ENCODE measurements at regions not wholly inside any gene's neighbourhood (a gene's known extent, or its start where the extent isn't known, plus 50 kb on each side); places are given as distances from the start of the nearest gene placed in this dataset.

DNA sequence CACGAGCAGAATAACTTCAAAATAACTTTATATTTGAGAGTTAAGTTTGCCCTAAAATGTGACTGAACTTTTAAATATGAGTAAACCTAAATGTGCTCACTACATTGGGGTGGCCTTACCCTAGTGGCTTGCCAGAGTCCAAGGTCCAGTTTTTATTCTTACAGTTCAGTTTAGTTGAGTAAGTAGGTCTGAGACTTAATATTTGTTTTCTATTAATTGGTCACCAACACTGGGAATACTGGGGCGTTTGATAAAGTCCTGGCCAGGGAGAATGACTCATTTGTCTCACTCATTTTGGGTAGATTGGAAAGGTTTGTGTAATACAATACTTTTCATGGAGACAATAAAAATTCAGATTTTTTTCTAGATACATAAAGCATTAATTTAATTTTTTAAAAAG is 127.8 kb upstream of the SPATA13 start:
- POLR2A ChIA-PET = no interaction called here
- Mint-ChIP-seq H3K9me3 (no peaks in the 10 kb centered on the region), H3K4me1 (peaks cover 1% of the 10 kb centered on the region), H3K27me3 (peaks cover 30% of the 10 kb centered on the region), H3K4me3 (no peak overlapping the region), H3K36me3 (ENCODE audit: low read depth) (no peaks in the 10 kb centered on the region), H3K27ac (no peak overlapping the region)
- CTCF ChIA-PET = no interaction called here
- DNase-seq = no peak

DNA sequence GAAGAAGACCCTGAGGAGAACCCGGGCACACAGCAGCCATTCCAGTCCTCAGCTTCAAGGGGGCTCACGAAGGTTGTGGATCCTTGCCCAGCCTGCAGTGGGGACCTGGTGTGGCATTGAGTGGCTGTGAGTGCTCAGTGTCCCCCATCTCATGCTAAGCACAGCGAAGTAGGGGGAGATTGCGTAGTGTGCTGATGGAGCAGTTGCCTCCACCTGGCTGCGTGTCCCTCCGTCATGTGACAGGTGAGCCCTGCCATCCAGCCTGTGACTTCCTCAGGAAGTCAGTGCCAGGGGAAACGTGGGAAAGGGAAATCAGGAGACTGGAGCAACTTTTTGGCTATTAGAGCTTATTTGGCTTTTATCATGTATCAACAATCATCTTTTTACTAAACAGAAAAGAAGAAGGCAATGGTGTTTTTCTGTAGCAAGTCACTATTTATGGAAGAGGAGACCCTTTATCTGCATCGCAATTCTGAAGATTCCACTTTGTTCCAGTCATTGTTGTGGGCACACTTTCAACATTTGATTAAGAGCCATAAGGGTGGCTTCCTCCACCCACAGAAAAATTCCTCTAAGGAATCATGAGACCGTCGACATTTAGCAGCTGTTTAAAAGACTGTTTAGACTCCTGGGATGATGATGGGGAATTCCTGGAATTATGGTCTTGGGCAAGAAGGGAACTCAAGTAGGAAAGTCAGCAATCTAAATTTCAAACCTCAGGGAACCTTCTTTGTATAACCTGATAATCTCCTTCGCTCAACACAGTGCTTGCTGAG is 126.8 kb upstream of the SPATA13 start:
- H3K27ac Mint-ChIP-seq = no peak overlapping the region
- no peak for DNase-seq
- H3K4me1 Mint-ChIP-seq = peaks cover 9% of the 10 kb centered on the region
- peaks cover 24% of the 10 kb centered on the region for H3K27me3 Mint-ChIP-seq
- CTCF ChIA-PET = no interaction called here
- no peaks in the 10 kb centered on the region for H3K36me3 Mint-ChIP-seq (ENCODE audit: low read depth)
- POLR2A ChIA-PET = no interaction called here
- no peak overlapping the region for H3K4me3 Mint-ChIP-seq
- H3K9me3 Mint-ChIP-seq = no peaks in the 10 kb centered on the region

DNA sequence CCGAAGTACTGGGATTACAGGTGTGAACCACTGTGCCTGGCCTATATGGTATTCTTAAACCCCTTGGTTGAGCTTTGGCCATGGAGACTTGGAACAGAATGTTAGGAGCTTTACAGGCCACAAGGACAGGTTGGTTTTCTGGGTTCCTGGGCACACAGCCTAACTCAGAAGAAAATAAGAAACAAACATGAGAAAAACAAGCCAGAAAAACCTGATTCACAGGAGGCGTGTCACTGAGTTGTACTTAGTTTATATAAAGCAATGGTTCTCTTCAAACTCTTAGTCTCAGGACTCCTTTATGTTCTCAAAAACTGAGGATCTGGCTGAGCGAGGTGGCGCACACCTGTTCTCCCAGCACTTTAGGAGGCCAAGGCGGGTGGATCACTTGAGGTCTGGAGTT is 125.1 kb upstream of the SPATA13 start:
- H3K4me3 Mint-ChIP-seq = no peak overlapping the region
- H3K27ac Mint-ChIP-seq = no peak overlapping the region
- no peak for DNase-seq
- H3K9me3 Mint-ChIP-seq = no peaks in the 10 kb centered on the region
- peaks cover 25% of the 10 kb centered on the region for H3K4me1 Mint-ChIP-seq
- CTCF ChIA-PET = interaction anchor here (0.9 to 1.0 kb wide), 2 partner anchors 14 to 21 kb away, joined by 3 read pairs; no protein-coding TSS in a partner anchor
- no peaks in the 10 kb centered on the region for H3K36me3 Mint-ChIP-seq (ENCODE audit: low read depth)
- peaks cover 17% of the 10 kb centered on the region for H3K27me3 Mint-ChIP-seq
- POLR2A ChIA-PET = no interaction called here

DNA sequence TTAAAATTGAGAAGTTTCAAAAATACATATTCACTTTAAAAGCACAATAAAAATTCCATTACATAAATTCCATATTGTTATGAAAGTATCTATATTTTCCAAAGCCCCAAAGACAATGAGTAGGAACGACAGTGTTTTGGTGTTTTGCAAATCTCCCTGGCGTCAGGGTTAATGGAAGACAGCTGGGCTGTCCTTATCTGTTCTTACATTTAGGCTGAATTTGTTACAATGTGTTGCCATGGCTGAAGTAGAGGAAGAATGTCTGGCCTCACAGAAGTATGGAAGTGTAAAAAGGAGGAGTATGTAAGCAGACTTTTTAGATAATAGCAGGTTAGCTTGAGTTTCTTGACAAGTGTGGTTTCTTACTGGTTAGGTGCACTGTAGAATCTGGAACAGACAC is 124.4 kb upstream of the SPATA13 start:
- no peak overlapping the region for H3K27ac Mint-ChIP-seq
- H3K4me1 Mint-ChIP-seq = peaks cover 25% of the 10 kb centered on the region
- H3K36me3 Mint-ChIP-seq (ENCODE audit: low read depth) = no peaks in the 10 kb centered on the region
- H3K27me3 Mint-ChIP-seq = peaks cover 11% of the 10 kb centered on the region
- POLR2A ChIA-PET = no interaction called here
- CTCF ChIA-PET = interaction anchor here (0.9 to 1.3 kb wide), 3 partner anchors 8 to 20 kb away, joined by 3 read pairs; no protein-coding TSS in a partner anchor
- no peak overlapping the region for H3K4me3 Mint-ChIP-seq
- H3K9me3 Mint-ChIP-seq = no peaks in the 10 kb centered on the region
- DNase-seq = no peak

DNA sequence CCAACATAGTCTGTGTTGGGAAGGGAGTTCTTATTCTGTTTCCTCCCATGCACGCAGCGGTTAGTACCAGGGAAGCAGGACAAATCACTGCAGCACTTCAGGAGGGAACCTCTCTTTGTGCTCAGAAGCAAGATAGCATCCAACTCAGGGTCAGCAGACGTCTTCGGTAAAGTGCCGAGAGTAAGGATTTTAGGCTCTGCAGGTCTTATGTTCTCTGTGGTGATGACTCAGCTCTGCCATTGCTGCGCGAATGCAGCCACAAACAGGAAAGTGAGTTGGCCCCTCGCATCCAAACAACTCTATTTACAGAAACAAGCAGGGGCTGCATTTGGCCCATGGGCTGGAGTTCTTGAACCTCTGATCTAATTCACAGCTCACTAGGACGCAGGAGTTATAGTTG is 122.1 kb upstream of the SPATA13 start:
- Mint-ChIP-seq H3K36me3 (ENCODE audit: low read depth) (no peaks in the 10 kb centered on the region), H3K27me3 (no peaks in the 10 kb centered on the region), H3K4me3 (no peak overlapping the region), H3K4me1 (peaks cover 25% of the 10 kb centered on the region), H3K9me3 (no peaks in the 10 kb centered on the region), H3K27ac (no peak overlapping the region)
- CTCF ChIA-PET = interaction anchor here (2.3 kb wide), 1 partner anchor 13 kb away, joined by 5 read pairs; no protein-coding TSS in a partner anchor
- peak; percentile 67 for DNase-seq
- POLR2A ChIA-PET = interaction anchor here (0.8 kb wide), 1 partner anchor 59 kb away, joined by 3 read pairs; no protein-coding TSS in a partner anchor

DNA sequence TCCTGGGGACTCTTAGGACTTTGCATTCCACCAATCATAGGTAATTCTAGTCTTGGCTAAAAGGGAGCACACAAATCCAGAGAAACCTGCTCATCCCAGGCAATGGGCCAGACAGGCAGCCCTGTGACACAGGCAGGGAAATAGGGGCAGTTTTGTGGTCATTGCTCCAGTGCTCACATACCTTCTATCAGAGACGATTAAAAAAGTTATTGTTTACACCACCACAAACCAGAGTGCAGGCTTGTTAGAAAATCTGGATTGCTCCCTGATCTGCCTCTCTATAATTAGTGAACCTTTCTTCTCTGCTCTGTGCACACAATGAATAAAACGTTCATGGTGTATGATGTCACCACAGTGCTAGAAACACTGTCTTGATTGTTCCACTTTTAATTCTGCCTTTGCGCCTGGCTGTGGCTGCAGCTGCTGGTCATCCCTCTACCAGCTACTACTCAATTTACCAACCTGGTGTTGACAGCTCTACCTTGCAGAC is 121.6 kb upstream of the SPATA13 start:
- H3K4me3 Mint-ChIP-seq = no peak overlapping the region
- H3K9me3 Mint-ChIP-seq = no peaks in the 10 kb centered on the region
- ChIA-PET POLR2A (interaction anchor here (0.8 kb wide), 1 partner anchor 58 kb away, joined by 3 read pairs; no protein-coding TSS in a partner anchor), CTCF (interaction anchor here (2.3 kb wide), 1 partner anchor 14 kb away, joined by 5 read pairs; no protein-coding TSS in a partner anchor)
- no peak for DNase-seq
- no peak overlapping the region for H3K27ac Mint-ChIP-seq
- peaks cover 26% of the 10 kb centered on the region for H3K4me1 Mint-ChIP-seq
- H3K36me3 Mint-ChIP-seq (ENCODE audit: low read depth) = no peaks in the 10 kb centered on the region
- no peaks in the 10 kb centered on the region for H3K27me3 Mint-ChIP-seq

DNA sequence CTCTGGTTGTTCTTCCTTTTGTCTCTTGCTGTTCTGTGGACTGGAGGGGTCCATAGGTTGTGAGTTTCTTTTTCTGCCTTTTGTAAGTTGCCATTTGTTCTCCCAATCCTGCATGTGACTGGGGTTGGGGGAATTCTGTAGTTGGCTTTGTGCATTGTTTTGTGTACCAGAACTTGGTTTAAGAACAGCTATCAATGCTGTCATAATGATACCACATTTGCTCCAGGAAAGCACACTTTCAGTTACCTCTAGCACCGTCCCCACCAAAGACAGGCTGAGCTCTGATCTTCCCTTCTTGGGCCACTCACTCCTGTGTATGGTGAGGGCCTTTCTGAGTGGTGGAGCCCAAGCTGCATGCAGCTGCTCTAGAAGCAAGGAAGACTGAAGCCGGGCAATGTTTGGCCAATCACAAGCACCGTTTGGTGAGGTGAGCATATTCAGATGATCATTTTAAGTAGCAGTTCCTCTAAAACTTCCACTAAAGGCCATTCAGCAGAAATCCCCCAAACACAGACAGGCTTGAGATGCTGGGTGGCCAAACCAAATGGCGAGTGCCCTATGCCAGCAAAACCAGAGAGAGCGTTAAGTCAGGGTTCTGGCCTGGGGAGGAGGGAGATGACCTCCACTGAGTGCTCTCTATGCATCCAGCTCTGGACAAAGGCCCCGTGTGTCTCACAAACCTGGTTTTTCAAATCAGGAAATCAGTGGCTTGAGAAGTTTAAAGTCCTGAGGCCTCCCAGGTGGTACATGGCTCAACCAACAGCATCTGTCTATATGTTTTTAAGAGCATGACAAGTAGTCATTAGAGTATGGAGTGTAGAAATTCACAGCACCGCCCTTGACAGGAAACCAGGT is 120.7 kb upstream of the SPATA13 start:
- ChIA-PET POLR2A (no interaction called here), CTCF (interaction anchor here (0.9 to 1.8 kb wide), 2 partner anchors 19 to 191 kb away, joined by 3 to 5 read pairs; no protein-coding TSS in a partner anchor)
- H3K4me1 Mint-ChIP-seq = peaks cover 26% of the 10 kb centered on the region
- H3K27ac Mint-ChIP-seq = no peak overlapping the region
- H3K9me3 Mint-ChIP-seq = no peaks in the 10 kb centered on the region
- no peaks in the 10 kb centered on the region for H3K36me3 Mint-ChIP-seq (ENCODE audit: low read depth)
- no peak overlapping the region for H3K4me3 Mint-ChIP-seq
- no peak for DNase-seq
- H3K27me3 Mint-ChIP-seq = no peaks in the 10 kb centered on the region

DNA sequence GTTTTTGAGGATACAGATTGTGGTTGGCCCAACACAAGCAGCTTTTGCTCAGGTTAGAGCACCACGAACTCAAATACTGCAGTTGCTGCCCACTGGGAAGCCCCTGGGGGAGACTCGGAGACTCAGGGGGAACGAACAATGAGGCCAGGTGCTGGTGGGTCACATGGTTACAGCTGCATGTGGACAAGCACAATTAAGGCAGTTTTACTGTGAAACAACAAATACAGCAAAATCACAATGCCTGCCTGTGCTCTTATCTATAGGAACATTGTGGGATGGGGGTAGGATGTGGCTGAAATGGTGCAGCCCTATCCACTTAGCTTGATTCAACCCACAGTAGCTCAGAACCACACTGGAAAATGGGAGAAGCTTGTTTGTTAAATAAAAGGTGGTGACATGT is 119.7 kb upstream of the SPATA13 start:
- ChIA-PET CTCF (interaction anchor here (0.9 to 1.8 kb wide), 4 partner anchors 20 to 190 kb away, joined by 3 to 5 read pairs (median 5); no protein-coding TSS in a partner anchor), POLR2A (no interaction called here)
- no peak for DNase-seq
- Mint-ChIP-seq H3K4me3 (no peak overlapping the region), H3K27me3 (no peaks in the 10 kb centered on the region), H3K36me3 (ENCODE audit: low read depth) (no peaks in the 10 kb centered on the region), H3K9me3 (no peaks in the 10 kb centered on the region), H3K27ac (no peak overlapping the region), H3K4me1 (peaks cover 29% of the 10 kb centered on the region)

DNA sequence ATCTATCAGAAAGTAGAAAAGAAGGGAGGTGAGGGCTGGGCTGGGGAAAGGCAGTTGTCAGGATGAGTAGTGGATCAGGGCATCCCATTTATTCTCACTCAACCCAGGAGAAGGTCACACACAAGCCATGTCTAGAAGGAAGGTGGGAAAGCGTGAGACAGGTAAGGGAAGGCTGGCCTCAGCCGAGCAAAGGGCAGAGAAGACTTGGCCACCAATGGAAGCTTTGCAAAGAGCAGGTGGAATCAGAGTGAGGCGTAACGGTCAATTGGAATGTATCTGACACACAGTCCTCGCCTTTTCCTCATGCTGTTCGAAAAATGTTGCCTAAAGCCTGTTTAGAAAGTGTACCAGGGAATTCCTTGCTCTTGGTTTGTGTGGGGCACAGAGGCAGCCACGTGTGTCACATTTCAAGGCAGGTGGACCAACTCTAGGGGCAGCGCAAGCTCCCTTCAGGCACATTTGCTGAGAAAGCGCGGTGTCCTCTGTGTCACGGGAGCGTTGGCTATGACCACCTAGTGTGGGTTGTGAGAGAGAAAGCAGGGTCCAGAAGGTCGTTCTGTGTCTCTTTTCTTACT is 118.8 kb upstream of the SPATA13 start:
- CTCF ChIA-PET = interaction anchor here (1.1 to 1.7 kb wide), 3 partner anchors 13 to 187 kb away, joined by 5 to 6 read pairs (median 5); no protein-coding TSS in a partner anchor

DNA sequence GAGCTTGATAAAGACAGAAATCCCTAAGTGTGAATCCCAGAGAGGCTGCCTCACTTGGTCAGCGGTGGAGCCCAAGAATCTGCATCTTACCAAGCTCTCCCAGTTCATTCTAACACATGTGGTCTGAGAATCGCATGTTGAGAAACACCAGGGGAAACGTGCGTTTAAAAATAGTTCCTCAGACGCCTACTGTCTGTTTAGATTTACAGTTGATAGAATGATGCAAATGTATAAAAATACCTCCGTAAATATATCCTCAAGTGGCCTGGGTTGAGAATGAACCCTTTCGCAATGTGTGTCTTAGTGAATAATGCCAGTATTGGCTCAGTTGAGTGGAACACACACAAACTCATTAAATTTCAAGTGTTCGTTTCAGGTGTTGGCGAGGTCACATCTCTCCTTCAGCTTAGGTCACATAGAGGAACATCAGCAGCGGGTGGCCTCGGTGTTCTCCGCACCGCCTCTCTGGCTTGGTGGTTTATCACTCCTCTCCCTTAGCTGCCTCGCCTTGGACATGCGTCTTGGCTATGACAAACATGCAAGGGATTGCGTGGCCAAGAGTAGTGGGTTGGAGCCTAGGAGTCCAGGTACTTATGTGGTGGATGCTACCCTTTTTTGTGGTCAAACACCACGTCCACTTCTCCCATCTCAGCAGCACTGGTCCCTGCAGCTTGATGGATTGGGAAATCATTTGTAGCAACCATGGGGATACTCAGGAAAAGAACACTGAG is 117.6 kb upstream of the SPATA13 start:
- CTCF ChIA-PET = interaction anchor here (1.7 kb wide), 1 partner anchor 11 kb away, joined by 6 read pairs; no protein-coding TSS in a partner anchor

More for the DNA sequence above, 118.8 kb upstream of the SPATA13 start:
- no peak overlapping the region for H3K4me3 Mint-ChIP-seq
- POLR2A ChIA-PET = interaction anchor here (0.7 kb wide), 1 partner anchor 229 kb away, joined by 3 read pairs; no protein-coding TSS in a partner anchor
- H3K9me3 Mint-ChIP-seq = peaks cover 5% of the 10 kb centered on the region
- peaks cover 29% of the 10 kb centered on the region for H3K4me1 Mint-ChIP-seq
- no peak for DNase-seq
- H3K27me3 Mint-ChIP-seq = no peaks in the 10 kb centered on the region
- H3K27ac Mint-ChIP-seq = no peak overlapping the region
- no peaks in the 10 kb centered on the region for H3K36me3 Mint-ChIP-seq (ENCODE audit: low read depth)

DNA sequence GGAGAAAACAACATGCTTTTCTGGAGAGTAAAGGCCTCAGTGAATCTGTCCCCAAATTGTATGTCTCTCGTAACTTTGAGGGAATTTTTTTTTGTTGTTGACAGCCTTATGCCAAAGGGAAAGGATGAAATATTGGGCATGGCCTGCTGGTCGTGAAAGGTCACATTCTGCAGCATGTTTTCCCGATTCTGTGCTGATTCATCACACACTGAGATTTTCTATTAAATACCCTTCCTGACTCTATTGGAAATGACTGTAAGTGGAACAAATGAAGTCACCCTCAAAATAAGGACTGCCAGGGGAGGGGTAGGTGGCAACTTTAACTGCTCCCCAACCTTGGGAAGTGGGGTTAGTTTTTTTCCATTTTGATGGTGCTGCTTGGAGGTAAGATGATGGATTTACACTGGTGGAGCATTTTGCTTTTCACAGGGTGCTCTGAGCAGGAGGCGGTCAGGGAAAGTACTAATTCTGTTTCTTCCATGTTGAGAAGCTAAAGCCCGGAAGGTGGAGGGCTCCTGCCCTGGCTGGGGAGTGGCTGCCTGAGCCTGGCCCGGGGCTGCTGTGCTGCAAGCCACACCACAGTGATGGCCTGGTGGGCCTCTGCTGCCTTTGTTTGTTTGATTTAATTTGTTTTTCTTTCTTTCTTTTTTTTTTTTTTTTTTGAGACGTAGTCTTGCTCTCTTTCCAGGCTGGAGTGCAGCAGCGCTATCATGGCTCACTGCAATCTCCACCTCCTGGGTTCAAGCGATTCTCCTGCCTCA is 116.8 kb upstream of the SPATA13 start:
- Mint-ChIP-seq H3K27ac (no peak overlapping the region), H3K36me3 (ENCODE audit: low read depth) (no peaks in the 10 kb centered on the region), H3K4me3 (no peak overlapping the region), H3K9me3 (peaks cover 9% of the 10 kb centered on the region), H3K27me3 (peaks cover 4% of the 10 kb centered on the region), H3K4me1 (peaks cover 19% of the 10 kb centered on the region)
- DNase-seq = no peak
- POLR2A ChIA-PET = no interaction called here
- CTCF ChIA-PET = no interaction called here

More for the DNA sequence above, 117.6 kb upstream of the SPATA13 start:
- peaks cover 27% of the 10 kb centered on the region for H3K4me1 Mint-ChIP-seq
- no peak overlapping the region for H3K4me3 Mint-ChIP-seq
- H3K27ac Mint-ChIP-seq = no peak overlapping the region
- H3K27me3 Mint-ChIP-seq = peaks cover 4% of the 10 kb centered on the region
- no peaks in the 10 kb centered on the region for H3K36me3 Mint-ChIP-seq (ENCODE audit: low read depth)
- no peak for DNase-seq
- POLR2A ChIA-PET = no interaction called here
- peaks cover 9% of the 10 kb centered on the region for H3K9me3 Mint-ChIP-seq

DNA sequence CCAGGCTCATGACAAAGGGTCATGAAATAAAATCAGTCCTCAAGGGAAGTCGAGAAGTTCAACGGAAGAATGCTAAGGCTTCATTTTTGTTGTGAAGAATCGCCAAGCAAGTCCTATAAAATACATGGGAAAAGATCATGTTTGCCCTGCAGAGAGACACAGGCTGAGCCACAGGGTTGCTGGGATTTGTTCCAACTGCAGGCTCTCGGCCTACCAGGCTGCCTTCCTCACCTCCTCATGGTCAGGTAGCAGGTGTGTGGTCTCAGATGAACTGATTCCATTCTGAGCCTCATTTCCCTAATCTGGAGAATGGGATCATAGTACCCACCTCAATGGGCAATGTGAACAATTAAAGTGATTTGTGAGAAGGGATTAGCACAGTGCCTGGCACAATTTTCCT is 114.9 kb upstream of the SPATA13 start:
- ChIA-PET POLR2A (no interaction called here), CTCF (interaction anchor here (1.7 kb wide), 1 partner anchor 183 kb away, joined by 3 read pairs; no protein-coding TSS in a partner anchor)
- peaks cover 9% of the 10 kb centered on the region for H3K9me3 Mint-ChIP-seq
- no peaks in the 10 kb centered on the region for H3K36me3 Mint-ChIP-seq (ENCODE audit: low read depth)
- DNase-seq = no peak
- H3K4me3 Mint-ChIP-seq = no peak overlapping the region
- no peak overlapping the region for H3K27ac Mint-ChIP-seq
- H3K4me1 Mint-ChIP-seq = peaks cover 10% of the 10 kb centered on the region
- H3K27me3 Mint-ChIP-seq = peaks cover 4% of the 10 kb centered on the region

Data from activated CD4-positive, alpha-beta memory T cell treated with anti-CD3 and anti-CD28 coated beads, Interleukin-2, amount 10 ng/mL, durations not matched to agents 7 days and 5 days (primary cell).